Endodermal cell (in vitro differentiated cells): ENCODE measurements at regions not wholly inside any gene's neighbourhood (a gene's known extent, or its start where the extent isn't known, plus 50 kb on each side); places are given as distances from the start of the nearest gene placed in this dataset.

Experiments used
- DNase-seq: peaks from one replicate; pipeline ENCODE4 v3.0.0-alpha.2; 2017
- H3K27ac ChIP-seq: 2 replicates; pipeline ENCODE4 v1.5.1; 2013; ENCODE audit warnings: mild to moderate bottlenecking, low read depth, low read length, moderate library complexity
- H3K27me3 ChIP-seq: 2 replicates; pipeline ENCODE4 v1.6.1; 2013; ENCODE audit warnings: mild to moderate bottlenecking, low read length, moderate library complexity; ENCODE audit not compliant: insufficient read depth, control insufficient read depth, poor library complexity, severe bottlenecking
- H3K36me3 ChIP-seq: 2 replicates; pipeline ENCODE4 v1.7.0; 2013; ENCODE audit warnings: mild to moderate bottlenecking, low read length, moderate library complexity; ENCODE audit not compliant: control insufficient read depth, insufficient read depth
- H3K4me1 ChIP-seq: one replicate; pipeline ENCODE4 v1.7.0; 2013; ENCODE audit warnings: low read length; ENCODE audit not compliant: control insufficient read depth, insufficient read depth
- H3K4me3 ChIP-seq: 2 replicates; pipeline ENCODE4 v1.5.1; 2013; ENCODE audit warnings: mild to moderate bottlenecking, low read length, moderate library complexity
- H3K9ac ChIP-seq: 2 replicates; pipeline ENCODE4 v1.6.1; 2013; ENCODE audit warnings: mild to moderate bottlenecking, low read length, moderate library complexity; ENCODE audit not compliant: poor library complexity, severe bottlenecking; ENCODE audit errors: extremely low read depth
- H3K9me3 ChIP-seq: 2 replicates; pipeline ENCODE4 v1.6.1; 2013; ENCODE audit warnings: mild to moderate bottlenecking, low read length, moderate library complexity; ENCODE audit not compliant: control insufficient read depth
- H3K27ac Mint-ChIP-seq: 2 replicates; pipeline ENCODE4 v1.8.0; 2020; ENCODE audit warnings: mixed read lengths
- H3K27me3 Mint-ChIP-seq: 2 replicates; pipeline ENCODE4 v1.8.0; 2021; ENCODE audit warnings: mild to moderate bottlenecking, mixed read lengths; ENCODE audit not compliant: insufficient read depth
- H3K36me3 Mint-ChIP-seq: 2 replicates; pipeline ENCODE4 v1.8.0; 2020; ENCODE audit warnings: low read depth, mixed read lengths
- H3K4me1 Mint-ChIP-seq: 2 replicates; pipeline ENCODE4 v1.8.0; 2020; ENCODE audit warnings: mixed read lengths
- H3K4me3 Mint-ChIP-seq: 2 replicates; pipeline ENCODE4 v1.8.0; 2020; ENCODE audit warnings: mild to moderate bottlenecking, moderate library complexity, mixed read lengths
- H3K9me3 Mint-ChIP-seq: 2 replicates; pipeline ENCODE4 v1.8.0; 2020; ENCODE audit warnings: mild to moderate bottlenecking, mixed read lengths
- CTCF ChIP-seq: fragments of 200-600 bp; sonication (generic); conservative IDR thresholded peaks from 2 replicates; pipeline ENCODE4 v1.5.0; 2021; ENCODE audit warnings: antibody characterized with exemption, mild to moderate bottlenecking
- WGBS, 2 experiments: methylation state at CpG; one replicate each; pipeline versions ENCODE4 v1.1.5 to v1.1.7; 2013; ENCODE audit warnings: missing lambda C conversion rate in 2 of 2, mixed read lengths in 1 of 2; ENCODE audit not compliant: insufficient coverage in 1 of 2, insufficient read length in 1 of 2; 5-methylcytosine and 5-hydroxymethylcytosine counted together

- no peaks in the 10 kb centered on the region for H3K36me3 ChIP-seq
- WGBS, 2 experiments: 84% methylated on average over 1 of the region's 1 CpG; no CpG with 5 or more reads in 1 of the 2 experiments
- no peak overlapping the region for H3K27ac Mint-ChIP-seq
- H3K9me3 Mint-ChIP-seq: no peaks in the 10 kb centered on the region
- H3K27me3 ChIP-seq: no peaks in the 10 kb centered on the region
- H3K4me1 ChIP-seq: peaks cover 2% of the 10 kb centered on the region
- no peak for TF ChIP-seq CTCF
- no peaks in the 10 kb centered on the region for H3K36me3 Mint-ChIP-seq
- H3K4me1 Mint-ChIP-seq: peaks cover 30% of the 10 kb centered on the region
- no peak overlapping the region for H3K9ac ChIP-seq
- no peak for DNase-seq
- no peak overlapping the region for H3K4me3 ChIP-seq
- H3K27ac ChIP-seq: no peak overlapping the region
- H3K27me3 Mint-ChIP-seq: peaks cover 6% of the 10 kb centered on the region
- H3K9me3 ChIP-seq: no peaks in the 10 kb centered on the region
- H3K4me3 Mint-ChIP-seq: no peak overlapping the region
Observed at GRCh38 chrX:117487421-117487820, 629.2 kb downstream of the KLHL13 start.

GRCh38 chrX:117483950-117484349, 632.7 kb downstream of the KLHL13 start:
- Mint-ChIP-seq H3K9me3 (peaks cover 15% of the 10 kb centered on the region), H3K36me3 (peaks cover under 1% of the 10 kb centered on the region), H3K27me3 (peaks cover 8% of the 10 kb centered on the region), H3K4me1 (peaks cover 11% of the 10 kb centered on the region), H3K27ac (no peak overlapping the region), H3K4me3 (no peak overlapping the region)
- Histone ChIP-seq H3K4me1 (no peaks in the 10 kb centered on the region), H3K9me3 (no peaks in the 10 kb centered on the region), H3K4me3 (no peak overlapping the region), H3K27me3 (no peaks in the 10 kb centered on the region), H3K9ac (no peak overlapping the region), H3K27ac (no peak overlapping the region), H3K36me3 (no peaks in the 10 kb centered on the region)
- TF ChIP-seq CTCF: no peak
- no peak for DNase-seq
- 50 to 77% methylated on average over 2 to 6 of the region's 6 CpGs for WGBS, 2 experiments

- WGBS, 2 experiments: 73% methylated on average over 1 of the region's 1 CpG; no CpG with 5 or more reads in 1 of the 2 experiments
- TF ChIP-seq CTCF: no peak
- Mint-ChIP-seq H3K36me3 (no peaks in the 10 kb centered on the region), H3K27ac (no peak overlapping the region), H3K4me1 (peaks cover 3% of the 10 kb centered on the region), H3K27me3 (no peaks in the 10 kb centered on the region), H3K9me3 (peaks cover 19% of the 10 kb centered on the region), H3K4me3 (no peak overlapping the region)
- H3K27ac ChIP-seq: no peak overlapping the region
- H3K4me3 ChIP-seq: no peak overlapping the region
- no peaks in the 10 kb centered on the region for H3K9me3 ChIP-seq
- no peaks in the 10 kb centered on the region for H3K36me3 ChIP-seq
- H3K27me3 ChIP-seq: no peaks in the 10 kb centered on the region
- H3K4me1 ChIP-seq: no peaks in the 10 kb centered on the region
- DNase-seq: no peak
- H3K9ac ChIP-seq: no peak overlapping the region
Observed at GRCh38 chrX:117458243-117458968, 658.2 kb downstream of the KLHL13 start.
